Epithelial cell of proximal tubule (primary cell): ENCODE measurements at regions not wholly inside any gene's neighbourhood (a gene's known extent, or its start where the extent isn't known, plus 50 kb on each side); places are given as distances from the start of the nearest gene placed in this dataset.

Experiments
- DNase-seq: peaks from one replicate; pipeline ENCODE4 v3.0.0-alpha.2; 2011; ENCODE audit warnings: low read depth
- H3K4me3 ChIP-seq: 2 replicates; pipeline ENCODE4 v1.5.1; 2011; ENCODE audit warnings: low read depth, mild to moderate bottlenecking, low read length
- TF ChIP-seq, protein P1 (sequence below): conservative IDR thresholded peaks from 2 replicates; pipeline ENCODE4 v1.5.1; 2012; ENCODE audit warnings: low read depth, mild to moderate bottlenecking, low read length

DNA sequence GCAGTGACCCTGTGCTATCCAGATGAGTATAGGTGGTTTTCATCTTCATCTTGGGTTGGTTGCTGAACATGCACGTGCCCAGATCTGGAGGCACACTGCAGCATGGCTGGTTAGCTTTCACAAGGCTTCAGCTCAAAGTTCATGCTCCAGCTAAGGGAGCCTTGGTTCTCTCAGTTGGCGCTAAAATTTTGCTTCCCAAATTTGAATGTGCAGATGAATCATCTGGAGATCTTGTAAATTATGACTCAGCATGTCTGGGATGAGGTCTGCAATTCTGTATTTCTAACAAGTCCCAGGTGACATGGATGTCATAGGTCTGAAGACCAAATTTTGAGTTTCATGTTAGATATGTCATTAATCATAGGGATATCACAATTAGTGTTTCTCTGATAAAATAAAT, 230.8 kb downstream of the FOXA2 start:
- DNase-seq: no peak
- TF ChIP-seq, protein P1, sequence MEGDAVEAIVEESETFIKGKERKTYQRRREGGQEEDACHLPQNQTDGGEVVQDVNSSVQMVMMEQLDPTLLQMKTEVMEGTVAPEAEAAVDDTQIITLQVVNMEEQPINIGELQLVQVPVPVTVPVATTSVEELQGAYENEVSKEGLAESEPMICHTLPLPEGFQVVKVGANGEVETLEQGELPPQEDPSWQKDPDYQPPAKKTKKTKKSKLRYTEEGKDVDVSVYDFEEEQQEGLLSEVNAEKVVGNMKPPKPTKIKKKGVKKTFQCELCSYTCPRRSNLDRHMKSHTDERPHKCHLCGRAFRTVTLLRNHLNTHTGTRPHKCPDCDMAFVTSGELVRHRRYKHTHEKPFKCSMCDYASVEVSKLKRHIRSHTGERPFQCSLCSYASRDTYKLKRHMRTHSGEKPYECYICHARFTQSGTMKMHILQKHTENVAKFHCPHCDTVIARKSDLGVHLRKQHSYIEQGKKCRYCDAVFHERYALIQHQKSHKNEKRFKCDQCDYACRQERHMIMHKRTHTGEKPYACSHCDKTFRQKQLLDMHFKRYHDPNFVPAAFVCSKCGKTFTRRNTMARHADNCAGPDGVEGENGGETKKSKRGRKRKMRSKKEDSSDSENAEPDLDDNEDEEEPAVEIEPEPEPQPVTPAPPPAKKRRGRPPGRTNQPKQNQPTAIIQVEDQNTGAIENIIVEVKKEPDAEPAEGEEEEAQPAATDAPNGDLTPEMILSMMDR: no peak
- H3K4me3 ChIP-seq: no peak overlapping the region

DNA sequence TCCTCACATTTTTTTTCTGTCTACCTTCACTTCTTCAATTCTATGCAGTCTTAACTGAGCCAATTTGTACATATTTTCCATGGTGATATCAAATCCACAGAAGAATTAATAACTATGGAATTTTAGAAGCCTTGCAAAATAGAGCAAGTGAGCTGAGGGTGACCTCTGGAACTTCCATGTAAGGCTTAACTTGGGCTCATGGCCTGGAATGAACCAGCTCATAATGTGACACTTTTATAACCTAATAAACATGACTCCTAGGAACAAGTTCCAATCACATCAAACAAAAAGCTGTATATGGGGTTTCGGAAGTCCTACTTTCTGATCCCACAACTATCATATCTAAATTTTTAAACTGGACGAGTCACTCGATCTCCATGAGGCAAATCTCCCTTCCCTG, 232.4 kb downstream of the FOXA2 start:
- DNase-seq: no peak
- H3K4me3 ChIP-seq: no peak overlapping the region
- TF ChIP-seq, protein P1: no peak

DNA sequence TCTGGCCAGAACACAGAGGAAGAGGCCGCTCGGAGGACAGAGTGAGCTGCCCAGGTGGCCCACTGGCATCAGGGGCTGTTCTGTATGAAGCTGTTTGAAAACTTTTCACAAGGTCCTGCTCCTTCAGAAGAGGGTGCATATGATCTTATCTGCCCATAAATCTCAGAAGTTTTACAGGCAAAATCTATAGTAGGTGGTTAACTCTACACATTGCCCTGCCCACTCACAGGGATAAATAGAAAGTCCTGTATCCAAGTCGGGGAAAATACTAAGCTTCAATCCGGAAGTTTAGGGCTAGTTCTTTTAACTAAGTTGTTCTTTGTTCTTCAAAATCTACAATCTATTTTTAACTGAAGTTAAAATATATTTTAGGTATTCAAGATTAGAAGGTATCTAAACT, 233.7 kb downstream of the FOXA2 start:
- DNase-seq: no peak
- TF ChIP-seq, protein P1: no peak
- no peak overlapping the region for H3K4me3 ChIP-seq

GRCh38 chr20:22348010-22348409, 236.4 kb downstream of the FOXA2 start:
- no peak overlapping the region for H3K4me3 ChIP-seq
- TF ChIP-seq, protein P1: no peak

GRCh38 chr20:22346716-22347115, 237.7 kb downstream of the FOXA2 start:
- no peak overlapping the region for H3K4me3 ChIP-seq
- TF ChIP-seq, protein P1: no peak
- no peak for DNase-seq

More at GRCh38 chr20:22348010-22348409, 236.4 kb downstream of the FOXA2 start:
- DNase-seq: no peak

DNA sequence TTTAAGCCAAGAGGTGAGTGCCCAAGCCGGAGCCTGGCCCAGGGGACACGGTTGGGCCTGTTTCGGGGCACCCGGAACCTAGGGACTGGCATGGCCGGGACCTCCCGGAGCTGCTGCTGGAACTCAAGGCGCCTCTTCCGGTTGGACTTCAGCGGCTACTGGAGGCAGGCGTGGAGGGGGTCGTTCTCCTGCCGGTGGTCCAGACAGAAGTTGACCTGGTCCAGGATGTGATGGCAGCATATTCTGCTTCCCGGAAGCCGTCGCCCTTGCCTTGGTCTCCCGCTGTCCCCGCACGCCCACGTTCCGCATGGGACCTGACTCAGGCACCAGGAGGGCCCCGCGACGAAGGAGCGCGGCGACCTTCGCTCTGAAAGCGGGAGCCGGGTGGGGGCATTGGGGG, 240.8 kb downstream of the FOXA2 start:
- no peak for DNase-seq

DNA sequence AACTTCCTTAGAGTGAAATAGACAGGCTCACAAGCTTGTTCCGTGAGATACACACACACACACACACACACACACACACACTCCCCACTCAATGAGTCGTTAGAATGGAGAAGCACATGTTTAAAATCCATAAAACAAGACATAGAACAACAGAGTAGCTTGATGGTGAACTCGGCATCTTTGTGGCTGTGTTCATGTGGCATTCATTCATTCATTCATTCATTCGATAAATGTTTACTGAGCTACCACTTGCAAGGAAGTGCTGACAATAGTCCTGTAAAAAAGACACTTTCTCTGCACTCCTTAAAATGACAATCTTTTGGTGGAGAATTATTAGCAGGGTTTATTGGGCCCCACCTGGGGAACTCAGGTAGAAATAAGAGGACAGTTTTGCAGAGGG, 242.0 kb downstream of the FOXA2 start:
- TF ChIP-seq, protein P1: no peak
- no peak overlapping the region for H3K4me3 ChIP-seq
- DNase-seq: no peak

More for the DNA sequence above, 240.8 kb downstream of the FOXA2 start:
- no peak overlapping the region for H3K4me3 ChIP-seq
- TF ChIP-seq, protein P1: no peak
